DOHH2 (cell line): ENCODE measurements at regions not wholly inside any gene's neighbourhood (a gene's known extent, or its start where the extent isn't known, plus 50 kb on each side); places are given as distances from the start of the nearest gene placed in this dataset.

Source experiments
- H3F3A ChIP-seq: fragments of 200-600 bp; sonication (generic), shearing (Covaris generic); 2 replicates; pipeline ENCODE4 v1.6.0; 2016; ENCODE audit warnings: antibody characterized with exemption, mild to moderate bottlenecking; ENCODE audit not compliant: control insufficient read depth, insufficient read depth
- H3K27ac ChIP-seq: fragments of 200-600 bp; sonication (generic); 2 replicates; pipeline ENCODE4 v1.5.1; 2014; ENCODE audit warnings: low read depth, mild to moderate bottlenecking, low read length, moderate library complexity
- H3K27me3 ChIP-seq: fragments of 200-600 bp; sonication (generic); 2 replicates; pipeline ENCODE4 v1.6.1; 2014; ENCODE audit warnings: mild to moderate bottlenecking, low read length, mixed read lengths; ENCODE audit not compliant: control insufficient read depth
- H3K36me3 ChIP-seq: fragments of 200-600 bp; sonication (generic); 2 replicates; pipeline ENCODE4 v1.6.1; 2014; ENCODE audit warnings: mild to moderate bottlenecking, low read length, moderate library complexity, mixed read lengths; ENCODE audit not compliant: control insufficient read depth
- H3K4me1 ChIP-seq: fragments of 200-600 bp; sonication (generic); 2 replicates; pipeline ENCODE4 v1.6.1; 2014; ENCODE audit warnings: mild to moderate bottlenecking, low read length, mixed read lengths; ENCODE audit not compliant: control insufficient read depth
- H3K4me2 ChIP-seq: fragments of 200-600 bp; sonication (generic); 2 replicates; pipeline ENCODE4 v1.6.0; 2014; ENCODE audit warnings: mild to moderate bottlenecking, low read length, moderate library complexity
- H3K4me3 ChIP-seq: fragments of 200-600 bp; sonication (generic); 2 replicates; pipeline ENCODE4 v1.5.1; 2014; ENCODE audit warnings: mild to moderate bottlenecking, low read length, mixed read lengths
- H3K79me2 ChIP-seq: fragments of 200-600 bp; sonication (generic); 2 replicates; pipeline ENCODE4 v1.6.1; 2014; ENCODE audit warnings: mild to moderate bottlenecking, low read length, mixed read lengths; ENCODE audit not compliant: control insufficient read depth
- H3K9me2 ChIP-seq: fragments of 200-600 bp; sonication (generic); replicated peaks from 2 replicates; pipeline ENCODE4 v1.6.1; 2014; ENCODE audit warnings: mild to moderate bottlenecking, low read length, mixed read lengths; ENCODE audit not compliant: control insufficient read depth
- H3K9me3 ChIP-seq: fragments of 200-600 bp; sonication (generic); 2 replicates; pipeline ENCODE4 v1.6.1; 2014; ENCODE audit warnings: antibody characterized with exemption, low read length, mixed read lengths; ENCODE audit not compliant: control insufficient read depth, insufficient read depth
- H4K20me1 ChIP-seq: fragments of 200-600 bp; sonication (generic); 2 replicates; pipeline ENCODE4 v1.6.0; 2014; ENCODE audit warnings: low read depth, mild to moderate bottlenecking, antibody characterized with exemption, low read length, moderate library complexity; ENCODE audit not compliant: control insufficient read depth, insufficient read depth
- CTCF ChIP-seq: fragments of 200-600 bp; sonication (generic); IDR thresholded peaks from one replicate; pipeline ENCODE4 v1.5.1; 2014; ENCODE audit warnings: antibody characterized with exemption, mild to moderate bottlenecking, low read depth, low read length; ENCODE audit not compliant: poor library complexity, severe bottlenecking
- EZH2phosphoT487 ChIP-seq: fragments of 200-600 bp; sonication (generic); IDR thresholded peaks from 2 replicates; pipeline ENCODE4 v1.6.1; 2017; ENCODE audit warnings: borderline replicate concordance, mild to moderate bottlenecking, antibody characterized with exemption, low read length, moderate library complexity, mixed read lengths

GRCh38 chr7:8963722-8964121, 530.3 kb downstream of the NXPH1 start:
- no peaks in the 10 kb centered on the region for H3F3A ChIP-seq
- no peak for TF ChIP-seq EZH2phosphoT487
- no peaks in the 10 kb centered on the region for H3K79me2 ChIP-seq
- no peaks in the 10 kb centered on the region for H3K9me3 ChIP-seq
- no peaks in the 10 kb centered on the region for H3K27me3 ChIP-seq
- no peak overlapping the region for H3K27ac ChIP-seq
- no peaks in the 10 kb centered on the region for H3K4me1 ChIP-seq
- no peak overlapping the region for H3K4me3 ChIP-seq
- no peak overlapping the region for H3K4me2 ChIP-seq
- H3K9me2 ChIP-seq, result no peaks in the 10 kb centered on the region
- no peaks in the 10 kb centered on the region for H4K20me1 ChIP-seq
- no peaks in the 10 kb centered on the region for H3K36me3 ChIP-seq

- Histone ChIP-seq H3K9me3 (no peaks in the 10 kb centered on the region), H3F3A (no peaks in the 10 kb centered on the region), H3K79me2 (no peaks in the 10 kb centered on the region), H3K9me2 (no peaks in the 10 kb centered on the region), H3K27me3 (no peaks in the 10 kb centered on the region), H3K36me3 (no peaks in the 10 kb centered on the region), H3K4me2 (no peak overlapping the region), H4K20me1 (no peaks in the 10 kb centered on the region), H3K4me3 (no peak overlapping the region), H3K4me1 (no peaks in the 10 kb centered on the region), H3K27ac (no peak overlapping the region)
- TF ChIP-seq EZH2phosphoT487, result no peak
- no peak for TF ChIP-seq CTCF
Observed at GRCh38 chr7:8965177-8965576, 531.8 kb downstream of the NXPH1 start.

- Histone ChIP-seq H3K79me2 (no peaks in the 10 kb centered on the region), H4K20me1 (no peaks in the 10 kb centered on the region), H3K4me2 (no peak overlapping the region), H3K27me3 (no peaks in the 10 kb centered on the region), H3F3A (no peaks in the 10 kb centered on the region), H3K4me3 (no peak overlapping the region), H3K36me3 (no peaks in the 10 kb centered on the region), H3K4me1 (no peaks in the 10 kb centered on the region), H3K9me2 (no peaks in the 10 kb centered on the region), H3K9me3 (no peaks in the 10 kb centered on the region), H3K27ac (no peak overlapping the region)
- TF ChIP-seq EZH2phosphoT487 (no peak), CTCF (no peak)
Observed at GRCh38 chr7:8973601-8974000, 540.2 kb downstream of the NXPH1 start.

GRCh38 chr7:8975681-8976080, 542.3 kb downstream of the NXPH1 start:
- Histone ChIP-seq H3K4me2 (no peak overlapping the region), H3K9me3 (no peaks in the 10 kb centered on the region), H3K27me3 (no peaks in the 10 kb centered on the region), H3K9me2 (no peaks in the 10 kb centered on the region), H3K27ac (no peak overlapping the region), H3K36me3 (no peaks in the 10 kb centered on the region), H3K79me2 (no peaks in the 10 kb centered on the region), H3K4me3 (no peak overlapping the region), H4K20me1 (no peaks in the 10 kb centered on the region), H3K4me1 (no peaks in the 10 kb centered on the region), H3F3A (no peaks in the 10 kb centered on the region)
- no peak for TF ChIP-seq CTCF
- no peak for TF ChIP-seq EZH2phosphoT487
